BE2C (cell line): ENCODE measurements at regions not wholly inside any gene's neighbourhood (a gene's known extent, or its start where the extent isn't known, plus 50 kb on each side); places are given as distances from the start of the nearest gene placed in this dataset.
"Not testable (repeated sequence)": the region's sequence is repeated elsewhere in the genome, so short reads cannot be mapped to it uniquely, and the experiment has no call there.

Experiments used
- DNase-seq: peaks from one replicate; pipeline ENCODE4 v3.0.0-alpha.2; 2020
- H3K27me3 ChIP-seq: fragments of 250-450 bp; sonication (Bioruptor Pico); 2 replicates; pipeline ENCODE4 v1.5.1; 2020; ENCODE audit warnings: mild to moderate bottlenecking
- H3K36me3 ChIP-seq: fragments of 250-450 bp; sonication (Bioruptor Pico); 2 replicates; pipeline ENCODE4 v1.5.1; 2020; ENCODE audit warnings: mild to moderate bottlenecking
- H3K4me1 ChIP-seq: fragments of 250-450 bp; sonication (Bioruptor Pico); 2 replicates; pipeline ENCODE4 v1.5.1; 2020
- H3K4me3 ChIP-seq: 2 replicates; pipeline ENCODE4 v1.5.1; 2011; ENCODE audit warnings: low read depth, low read length
- H3K9me3 ChIP-seq: fragments of 250-450 bp; sonication (Bioruptor Pico); 2 replicates; pipeline ENCODE4 v1.5.1; 2020
- CTCF ChIP-seq: IDR thresholded peaks from 2 replicates; pipeline ENCODE4 v1.5.1; 2012; ENCODE audit warnings: mild to moderate bottlenecking, low read depth, low read length

- no peak for DNase-seq
- no peaks in the 10 kb centered on the region for H3K4me1 ChIP-seq
- no peak for TF ChIP-seq CTCF
Observed at GRCh38 chr1:174079796-174080195, 57.6 kb upstream of the RC3H1 start.

GRCh38 chr1:174078916-174079315 lies 56.8 kb upstream of the RC3H1 start:
- H3K4me1 ChIP-seq, H3K4me3 ChIP-seq, DNase-seq, H3K36me3 ChIP-seq, H3K9me3 ChIP-seq, H3K27me3 ChIP-seq: not testable (repeated sequence)

More at GRCh38 chr1:174079796-174080195, 57.6 kb upstream of the RC3H1 start:
- H3K9me3 ChIP-seq = no peaks in the 10 kb centered on the region
- H3K4me3 ChIP-seq = no peak overlapping the region
- H3K27me3 ChIP-seq = no peaks in the 10 kb centered on the region
- H3K36me3 ChIP-seq = no peaks in the 10 kb centered on the region

- Histone ChIP-seq H3K9me3 (no peaks in the 10 kb centered on the region), H3K4me3 (no peak overlapping the region), H3K36me3 (no peaks in the 10 kb centered on the region), H3K4me1 (no peaks in the 10 kb centered on the region), H3K27me3 (no peaks in the 10 kb centered on the region)
- no peak for TF ChIP-seq CTCF
- DNase-seq = no peak
Observed at GRCh38 chr1:174077749-174078490, 55.8 kb upstream of the RC3H1 start.

- Histone ChIP-seq H3K27me3 (no peaks in the 10 kb centered on the region; the same call in 1 of the 2 replicates), H3K9me3 (no peaks in the 10 kb centered on the region), H3K36me3 (no peaks in the 10 kb centered on the region), H3K4me1 (no peaks in the 10 kb centered on the region), H3K4me3 (0 out of 2 replicates have a peak overlapping the region, but pooled peaks have one; percentile 18)
- no peak for TF ChIP-seq CTCF
- no peak for DNase-seq
Observed at GRCh38 chr1:174075245-174075692, 53.1 kb upstream of the RC3H1 start.

GRCh38 chr1:174074757-174075156 lies 52.6 kb upstream of the RC3H1 start:
- TF ChIP-seq CTCF = peak; percentile 42
- Histone ChIP-seq H3K36me3 (no peaks in the 10 kb centered on the region), H3K4me1 (no peaks in the 10 kb centered on the region), H3K4me3 (0 out of 2 replicates have a peak overlapping the region, but pooled peaks have one; percentile 18), H3K9me3 (no peaks in the 10 kb centered on the region), H3K27me3 (no peaks in the 10 kb centered on the region; the same call in 1 of the 2 replicates)
- no peak for DNase-seq

- no peaks in the 10 kb centered on the region for H3K9me3 ChIP-seq
- H3K4me1 ChIP-seq = no peaks in the 10 kb centered on the region
- DNase-seq = no peak
- no peak for TF ChIP-seq CTCF
- no peak overlapping the region for H3K4me3 ChIP-seq
- H3K27me3 ChIP-seq = no peaks in the 10 kb centered on the region; the same call in 1 of the 2 replicates
- no peaks in the 10 kb centered on the region for H3K36me3 ChIP-seq
Observed at GRCh38 chr1:174072581-174072980, 50.4 kb upstream of the RC3H1 start.
